ENCODE measurements at regions not wholly inside any gene's neighbourhood (a gene's known extent, or its start where the extent isn't known, plus 50 kb on each side); places are given as distances from the start of the nearest gene placed in this dataset.

DNA sequence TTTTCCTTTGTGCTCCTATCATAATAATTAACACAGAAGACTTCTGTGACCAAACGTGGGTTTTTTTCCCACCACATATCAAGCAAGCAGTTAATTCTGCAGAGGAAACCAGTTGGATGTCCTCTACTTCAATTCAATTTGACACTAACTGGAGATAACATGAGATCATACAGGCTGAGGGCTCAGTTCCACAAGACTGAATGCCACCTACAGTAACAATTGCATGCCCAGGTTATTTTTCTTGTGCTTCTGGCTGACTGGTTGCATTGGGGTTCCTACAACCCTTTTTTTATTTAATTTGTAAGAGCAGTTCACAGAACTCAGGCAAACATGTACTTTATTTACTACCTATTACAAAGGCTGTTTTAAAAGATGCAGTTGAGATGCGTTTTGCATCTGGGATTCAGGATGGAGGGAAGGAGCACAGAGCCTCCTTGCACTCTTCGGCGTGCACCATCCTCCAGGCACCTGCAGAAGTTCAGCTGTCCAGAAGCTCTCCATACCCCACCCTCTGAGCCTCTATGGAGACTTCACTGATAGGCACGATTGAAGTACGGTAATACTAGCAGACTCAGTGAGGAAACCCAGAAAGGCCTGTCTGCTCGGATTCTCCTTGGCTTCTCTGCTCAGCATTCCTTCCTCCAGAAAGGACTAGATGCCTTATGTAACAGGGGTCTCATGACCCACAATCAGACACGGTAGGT is 425.2 kb upstream of the CDH9 start:
- Histone ChIP-seq H3K36me3 (replicated peaks; ENCODE audit: low read depth, low read length) (no peaks in the 10 kb centered on the region), H3K79me2 (ENCODE audit: low read length) (no peaks in the 10 kb centered on the region), H4K20me1 (ENCODE audit: insufficient read depth, low read length) (no peaks in the 10 kb centered on the region), H3K27ac (ENCODE audit: low read length) (no peak overlapping the region), H2AFZ (ENCODE audit: low read depth, low read length) (no peak overlapping the region), H3K4me2 (ENCODE audit: low read length) (no peak overlapping the region), H3K27me3 (ENCODE audit: low read depth, low read length) (no peaks in the 10 kb centered on the region), H3K9me3 (ENCODE audit: insufficient read depth, low read length) (no peaks in the 10 kb centered on the region), H3K4me3 (ENCODE audit: low read length) (no peak overlapping the region), H3K4me1 (ENCODE audit: low read length) (no peaks in the 10 kb centered on the region), H3K9ac (ENCODE audit: low read length) (no peak overlapping the region)
- no peak for TF ChIP-seq EZH2phosphoT487 (IDR thresholded peaks at IDR 0.05; ENCODE audit: low read depth)
- no peak for TF ChIP-seq CTCF (IDR thresholded peaks at IDR 0.05; ENCODE audit: low read depth, low read length)

GRCh38 chr5:27462936-27463335 is 424.6 kb upstream of the CDH9 start:
- no peak overlapping the region for H2AFZ ChIP-seq (ENCODE audit: low read depth, low read length)
- H3K4me3 ChIP-seq (ENCODE audit: low read length) = no peak overlapping the region
- TF ChIP-seq EZH2phosphoT487 (IDR thresholded peaks at IDR 0.05; ENCODE audit: low read depth) = no peak
- TF ChIP-seq CTCF (IDR thresholded peaks at IDR 0.05; ENCODE audit: low read depth, low read length) = no peak
- no peaks in the 10 kb centered on the region for H3K4me1 ChIP-seq (ENCODE audit: low read length)
- H3K9ac ChIP-seq (ENCODE audit: low read length) = no peak overlapping the region
- no peaks in the 10 kb centered on the region for H3K9me3 ChIP-seq (ENCODE audit: insufficient read depth, low read length)
- H3K27me3 ChIP-seq (ENCODE audit: low read depth, low read length) = no peaks in the 10 kb centered on the region
- H3K79me2 ChIP-seq (ENCODE audit: low read length) = no peaks in the 10 kb centered on the region
- H3K27ac ChIP-seq (ENCODE audit: low read length) = no peak overlapping the region
- no peaks in the 10 kb centered on the region for H4K20me1 ChIP-seq (ENCODE audit: insufficient read depth, low read length)
- no peak overlapping the region for H3K4me2 ChIP-seq (ENCODE audit: low read length)
- H3K36me3 ChIP-seq (replicated peaks; ENCODE audit: low read depth, low read length) = no peaks in the 10 kb centered on the region

GRCh38 chr5:27458287-27458686 is 419.9 kb upstream of the CDH9 start:
- Histone ChIP-seq H3K36me3 (replicated peaks; ENCODE audit: low read depth, low read length) (no peaks in the 10 kb centered on the region), H3K4me1 (ENCODE audit: low read length) (no peaks in the 10 kb centered on the region), H3K27me3 (ENCODE audit: low read depth, low read length) (no peaks in the 10 kb centered on the region), H3K9ac (ENCODE audit: low read length) (no peak overlapping the region), H3K4me3 (ENCODE audit: low read length) (no peak overlapping the region), H3K79me2 (ENCODE audit: low read length) (no peaks in the 10 kb centered on the region), H3K9me3 (ENCODE audit: insufficient read depth, low read length) (no peaks in the 10 kb centered on the region), H2AFZ (ENCODE audit: low read depth, low read length) (no peak overlapping the region), H3K4me2 (ENCODE audit: low read length) (no peak overlapping the region), H4K20me1 (ENCODE audit: insufficient read depth, low read length) (no peaks in the 10 kb centered on the region), H3K27ac (ENCODE audit: low read length) (no peak overlapping the region)
- TF ChIP-seq EZH2phosphoT487 (IDR thresholded peaks at IDR 0.05; ENCODE audit: low read depth) (no peak), CTCF (IDR thresholded peaks at IDR 0.05; ENCODE audit: low read depth, low read length) (no peak)

- no peaks in the 10 kb centered on the region for H3K4me1 ChIP-seq (ENCODE audit: low read length)
- H3K4me3 ChIP-seq (ENCODE audit: low read length) = no peak overlapping the region
- no peaks in the 10 kb centered on the region for H3K79me2 ChIP-seq (ENCODE audit: low read length)
- no peak overlapping the region for H3K4me2 ChIP-seq (ENCODE audit: low read length)
- H3K27me3 ChIP-seq (ENCODE audit: low read depth, low read length) = no peaks in the 10 kb centered on the region
- H3K27ac ChIP-seq (ENCODE audit: low read length) = no peak overlapping the region
- TF ChIP-seq EZH2phosphoT487 (IDR thresholded peaks at IDR 0.05; ENCODE audit: low read depth) = no peak
- TF ChIP-seq CTCF (IDR thresholded peaks at IDR 0.05; ENCODE audit: low read depth, low read length) = no peak
- peak overlapping the region; percentile 46; the same call in 1 of the 2 replicates for H2AFZ ChIP-seq (ENCODE audit: low read depth, low read length)
- H3K36me3 ChIP-seq (replicated peaks; ENCODE audit: low read depth, low read length) = no peaks in the 10 kb centered on the region
- no peaks in the 10 kb centered on the region for H4K20me1 ChIP-seq (ENCODE audit: insufficient read depth, low read length)
- H3K9ac ChIP-seq (ENCODE audit: low read length) = no peak overlapping the region
- no peaks in the 10 kb centered on the region for H3K9me3 ChIP-seq (ENCODE audit: insufficient read depth, low read length)
Measured at GRCh38 chr5:27451377-27451776, 413.0 kb upstream of the CDH9 start.

Data from OCI-LY3 (cell line).